Activated CD4-positive, alpha-beta T cell treated with anti-CD3 and anti-CD28 coated beads for 1 hour (primary cell): ENCODE measurements at regions not wholly inside any gene's neighbourhood (a gene's known extent, or its start where the extent isn't known, plus 50 kb on each side); places are given as distances from the start of the nearest gene placed in this dataset.
"Not testable (repeated sequence)": the region's sequence is repeated elsewhere in the genome, so short reads cannot be mapped to it uniquely, and the experiment has no call there.

ENCODE experiments used
- DNase-seq: peaks from one replicate; pipeline ENCODE4 v3.0.0-alpha.2; 2020

GRCh38 chr6:137933696-137934095 is 66.6 kb downstream of the TNFAIP3 start:
- no peak for DNase-seq

GRCh38 chr6:137936798-137937197 is 69.7 kb downstream of the TNFAIP3 start:
- DNase-seq = no peak

- no peak for DNase-seq
Measured at GRCh38 chr6:137937834-137938233, 70.8 kb downstream of the TNFAIP3 start.

- DNase-seq = no peak
Measured at GRCh38 chr6:137938770-137939379, 71.8 kb downstream of the TNFAIP3 start.

GRCh38 chr6:137941995-137942394 is 74.9 kb downstream of the TNFAIP3 start:
- DNase-seq = no peak

GRCh38 chr6:137942736-137943135 is 75.7 kb downstream of the TNFAIP3 start:
- DNase-seq = no peak

- DNase-seq = not testable (repeated sequence)
Measured at GRCh38 chr6:137944381-137944780, 77.3 kb downstream of the TNFAIP3 start.

GRCh38 chr6:137944793-137945498 is 77.9 kb downstream of the TNFAIP3 start:
- DNase-seq = no peak

GRCh38 chr6:137949686-137950390 is 82.8 kb downstream of the TNFAIP3 start:
- no peak for DNase-seq

- no peak for DNase-seq
Measured at GRCh38 chr6:137950581-137950980, 83.5 kb downstream of the TNFAIP3 start.

GRCh38 chr6:137951064-137951597 is 84.1 kb downstream of the TNFAIP3 start:
- DNase-seq = no peak

GRCh38 chr6:137952247-137952646 is 85.2 kb downstream of the TNFAIP3 start:
- no peak for DNase-seq

GRCh38 chr6:137953761-137954160 is 86.7 kb downstream of the TNFAIP3 start:
- no peak for DNase-seq

- DNase-seq = no peak
Measured at GRCh38 chr6:137954253-137954652, 87.2 kb downstream of the TNFAIP3 start.

- no peak for DNase-seq
Measured at GRCh38 chr6:137956098-137956488, 89.0 kb downstream of the TNFAIP3 start.

GRCh38 chr6:137957471-137957870 is 90.4 kb downstream of the TNFAIP3 start:
- no peak for DNase-seq

- DNase-seq = no peak
Measured at GRCh38 chr6:137958811-137959565, 91.9 kb downstream of the TNFAIP3 start.

GRCh38 chr6:137962725-137963124 is 95.7 kb downstream of the TNFAIP3 start:
- DNase-seq = no peak

- DNase-seq = no peak
Measured at GRCh38 chr6:137964876-137965275, 97.8 kb downstream of the TNFAIP3 start.

GRCh38 chr6:137967689-137968454 is 100.8 kb downstream of the TNFAIP3 start:
- DNase-seq = no peak

- no peak for DNase-seq
Measured at GRCh38 chr6:137968455-137968804, 101.4 kb downstream of the TNFAIP3 start.

GRCh38 chr6:137968901-137969300 is 101.8 kb downstream of the TNFAIP3 start:
- DNase-seq = no peak
